GM12878 (cell line): ENCODE measurements at regions not wholly inside any gene's neighbourhood (a gene's known extent, or its start where the extent isn't known, plus 50 kb on each side); places are given as distances from the start of the nearest gene placed in this dataset.

Experiments used
- ATAC-seq: fragments of 200-7000 bp; cut with Tn5 transposase; 3 replicates; pipeline ENCODE4 v1.9.1; 2020; ENCODE audit warnings: mild to moderate bottlenecking, moderate library complexity
- BruUV-seq: library from RNA; stranded (reverse); fragments of 400-500 nt; replicated peaks from 2 replicates; lab custom pipeline; 2021; lab: Mats Ljungman, UMichigan
- CTCF ChIA-PET: fragments of 300-600 bp; sonication (Branson Sonifier 250); formaldehyde crosslinking; extraction: SDS; loops from one replicate; lab custom pipeline; 2021; ENCODE audit warnings: inconsistent platforms; lab: Yijun Ruan, JAX
- POLR2A ChIA-PET: fragments of 350-600 bp; formaldehyde crosslinking; extraction: SDS; loops from one replicate; lab custom pipeline; 2021; ENCODE audit warnings: inconsistent platforms; lab: Charles Lee
- RAD21 ChIA-PET: fragments of 300-600 bp; sonication (Branson Sonifier 250); formaldehyde crosslinking; loops from one replicate; lab custom pipeline; 2023; ENCODE audit warnings: antibody characterized with exemption; ENCODE audit not compliant: unreplicated experiment; lab: Charles Lee
- SMC1A ChIA-PET: fragments of 300-600 bp; sonication (Branson Sonifier 250); formaldehyde crosslinking; loops from one replicate; lab custom pipeline; 2023; ENCODE audit not compliant: unreplicated experiment, uncharacterized antibody; lab: Charles Lee
- DNase-seq: peaks from one replicate; pipeline ENCODE4 v3.0.0-alpha.2; 2011; ENCODE audit warnings: low read depth, low spot score
- FAIRE-seq: peaks from 3 replicates; lab custom pipeline; 2011; peaks lifted over from hg19 to GRCh38; lab: Jason Lieb, UNC
- H2AFZ ChIP-seq: 2 replicates; pipeline ENCODE4 v1.6.0; 2011; ENCODE audit warnings: low read depth, low read length, control low read depth; ENCODE audit not compliant: control insufficient read depth
- H3K27ac ChIP-seq: 2 replicates; pipeline ENCODE4 v1.5.1; 2011; ENCODE audit warnings: control low read depth; ENCODE audit not compliant: control insufficient read depth, insufficient read depth
- H3K27me3 ChIP-seq, 2 experiments: replicated peaks in 1 of 2; 2 replicates each; pipeline versions ENCODE4 v1.6.0 to v1.6.1; 2011; ENCODE audit warnings: low read length in 1 of 2; ENCODE audit not compliant: control insufficient read depth in 2 of 2, insufficient read depth in 2 of 2
- H3K36me3 ChIP-seq, 2 experiments: 2 replicates each; pipeline ENCODE4 v1.5.1; 2011; ENCODE audit warnings: low read length in 1 of 2; ENCODE audit not compliant: control insufficient read depth in 2 of 2, insufficient read depth in 2 of 2
- H3K4me1 ChIP-seq: 2 replicates; pipeline ENCODE4 v1.6.1; 2011; ENCODE audit warnings: mild to moderate bottlenecking, low read length, moderate library complexity, mixed read lengths; ENCODE audit not compliant: control insufficient read depth, insufficient read depth
- H3K4me2 ChIP-seq: 2 replicates; pipeline ENCODE4 v1.6.0; 2011; ENCODE audit warnings: control low read depth; ENCODE audit not compliant: control insufficient read depth, insufficient read depth
- H3K4me3 ChIP-seq: fragments of 200-600 bp; sonication (generic); 2 replicates; pipeline ENCODE4 v1.5.1; 2016
- H3K79me2 ChIP-seq: 2 replicates; pipeline ENCODE4 v1.6.0; 2011; ENCODE audit warnings: low read length; ENCODE audit not compliant: control insufficient read depth, insufficient read depth
- H3K9ac ChIP-seq: 2 replicates; pipeline ENCODE4 v1.8.0; 2011; ENCODE audit warnings: low read length, control low read depth, mixed read lengths; ENCODE audit not compliant: control insufficient read depth, insufficient read depth
- H3K9me3 ChIP-seq: replicated peaks from 3 replicates; pipeline ENCODE4 v1.5.1; 2011; ENCODE audit warnings: mild to moderate bottlenecking, low read length; ENCODE audit not compliant: control insufficient read depth, insufficient read depth
- H4K20me1 ChIP-seq: 2 replicates; pipeline ENCODE4 v1.6.0; 2011; ENCODE audit not compliant: control insufficient read depth, insufficient read depth
- BCL11A ChIP-seq: IDR thresholded peaks from 2 replicates; pipeline ENCODE4 v1.6.1; 2011; ENCODE audit warnings: low read depth, low read length
- CREM ChIP-seq: IDR thresholded peaks from 2 replicates; pipeline ENCODE4 v1.6.1; 2014; ENCODE audit warnings: antibody characterized with exemption, low read depth
- POLR2AphosphoS5 ChIP-seq: IDR thresholded peaks from 2 replicates; pipeline ENCODE4 v1.6.1; 2011; ENCODE audit warnings: mild to moderate bottlenecking, low read length, inconsistent platforms
- RUNX3 ChIP-seq: IDR thresholded peaks from 2 replicates; pipeline ENCODE4 v1.6.1; 2012; ENCODE audit warnings: low read length, inconsistent platforms
- SIN3A ChIP-seq: IDR thresholded peaks from 2 replicates; pipeline ENCODE4 v1.6.1; 2012; ENCODE audit warnings: low read depth, low read length, improper control_type of control experiment
- SMAD5 ChIP-seq: IDR thresholded peaks from 2 replicates; pipeline ENCODE4 v1.6.1; 2016; ENCODE audit warnings: antibody characterized with exemption, low read depth
- SP1 ChIP-seq: IDR thresholded peaks from one replicate; pipeline ENCODE4 v1.6.1; 2011; ENCODE audit warnings: low read depth, low read length
- TBL1XR1 ChIP-seq: IDR thresholded peaks from 2 replicates; pipeline ENCODE4 v1.6.1; 2012; ENCODE audit warnings: low read depth, low read length, improper control_type of control experiment
- ZNF274 ChIP-seq: IDR thresholded peaks from one replicate; pipeline ENCODE4 v1.8.0; 2011; ENCODE audit not compliant: insufficient read length, insufficient read depth
- WGBS: methylation state at CpG from one replicate; pipeline ENCODE4 v1.1.6; 2016; ENCODE audit warnings: low lambda C conversion rate; ENCODE audit not compliant: insufficient replicate concordance, insufficient coverage; ENCODE audit errors: missing lambda C conversion rate; 5-methylcytosine and 5-hydroxymethylcytosine counted together
- in situ Hi-C: fragments of 300-500 bp; cut with MboI; formaldehyde crosslinking; loops from 9 replicates; pipeline ENCODE4 v1.14.3; 2018; ENCODE audit warnings: mixed read lengths
- intact Hi-C: fragments of 100-400 bp; cut with micrococcal nuclease; formaldehyde crosslinking; loops from one replicate; pipeline ENCODE4 v1.14.2; 2022; ENCODE audit not compliant: unreplicated experiment
- TF ChIP-seq, protein P1 (sequence below): fragments of 450-650 bp; IDR thresholded peaks from 2 replicates; pipeline ENCODE4 v1.6.1; 2017; ENCODE audit warnings: mild to moderate bottlenecking, low read depth, inconsistent platforms; ENCODE audit not compliant: poor library complexity, severe bottlenecking

GRCh38 chr5:87105577-87105976 lies 162.1 kb upstream of the RASA1 start:
- intact Hi-C loops (no loop called here), in situ Hi-C loops (no loop called here)
- no peak overlapping the region for H3K27ac ChIP-seq
- TF ChIP-seq SMAD5 (no peak), RUNX3 (no peak), TBL1XR1 (no peak), ZNF274 (no peak), BCL11A (no peak), CREM (no peak), SP1 (no peak), POLR2AphosphoS5 (no peak), SIN3A (no peak)
- TF ChIP-seq, protein P1, sequence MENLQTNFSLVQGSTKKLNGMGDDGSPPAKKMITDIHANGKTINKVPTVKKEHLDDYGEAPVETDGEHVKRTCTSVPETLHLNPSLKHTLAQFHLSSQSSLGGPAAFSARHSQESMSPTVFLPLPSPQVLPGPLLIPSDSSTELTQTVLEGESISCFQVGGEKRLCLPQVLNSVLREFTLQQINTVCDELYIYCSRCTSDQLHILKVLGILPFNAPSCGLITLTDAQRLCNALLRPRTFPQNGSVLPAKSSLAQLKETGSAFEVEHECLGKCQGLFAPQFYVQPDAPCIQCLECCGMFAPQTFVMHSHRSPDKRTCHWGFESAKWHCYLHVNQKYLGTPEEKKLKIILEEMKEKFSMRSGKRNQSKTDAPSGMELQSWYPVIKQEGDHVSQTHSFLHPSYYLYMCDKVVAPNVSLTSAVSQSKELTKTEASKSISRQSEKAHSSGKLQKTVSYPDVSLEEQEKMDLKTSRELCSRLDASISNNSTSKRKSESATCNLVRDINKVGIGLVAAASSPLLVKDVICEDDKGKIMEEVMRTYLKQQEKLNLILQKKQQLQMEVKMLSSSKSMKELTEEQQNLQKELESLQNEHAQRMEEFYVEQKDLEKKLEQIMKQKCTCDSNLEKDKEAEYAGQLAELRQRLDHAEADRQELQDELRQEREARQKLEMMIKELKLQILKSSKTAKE, result no peak
- FAIRE-seq (no peak), DNase-seq (no peak), ATAC-seq (no peak)
- peaks cover 2% of the 10 kb centered on the region; the same call in 1 of the 3 replicates for H3K9me3 ChIP-seq
- no peaks in the 10 kb centered on the region for H3K36me3 ChIP-seq
- ChIA-PET SMC1A (interaction anchor here (1.2 to 5.0 kb wide), 6 partner anchors 11 to 77 kb away, joined by 3 to 44 read pairs (median 5); no protein-coding TSS in a partner anchor), RAD21 (interaction anchor here (4.5 kb wide), 1 partner anchor 12 kb away, joined by 26 read pairs; no protein-coding TSS in a partner anchor), POLR2A (interaction anchor here (2.2 kb wide), 1 partner anchor 12 kb away, joined by 8 read pairs; no protein-coding TSS in a partner anchor), CTCF (interaction anchor here (1.3 to 1.7 kb wide), 2 partner anchors 12 to 155 kb away, joined by 5 to 6 read pairs; no protein-coding TSS in a partner anchor)
- no peaks in the 10 kb centered on the region for H4K20me1 ChIP-seq
- no peak overlapping the region for H2AFZ ChIP-seq
- WGBS, result 50% methylated on average over 2 of the region's 2 CpGs
- no peak overlapping the region for H3K9ac ChIP-seq
- no peaks in the 10 kb centered on the region for H3K27me3 ChIP-seq
- peaks cover 19% of the 10 kb centered on the region for H3K4me1 ChIP-seq
- H3K4me3 ChIP-seq, result no peak overlapping the region
- no peaks in the 10 kb centered on the region for H3K79me2 ChIP-seq
- BruUV-seq, result no TSS peak
- no peak overlapping the region for H3K4me2 ChIP-seq
